GM12891 (cell line): ENCODE measurements at regions not wholly inside any gene's neighbourhood (a gene's known extent, or its start where the extent isn't known, plus 50 kb on each side); places are given as distances from the start of the nearest gene placed in this dataset.

ENCODE experiments used
- DNase-seq: peaks from one replicate; pipeline ENCODE4 v3.0.0; 2011; ENCODE audit warnings: low spot score; ENCODE audit not compliant: insufficient read length
- FAIRE-seq: peaks from 2 replicates; lab custom pipeline; 2011; peaks lifted over from hg19 to GRCh38; lab: Jason Lieb, UNC
- PAX5 ChIP-seq: IDR thresholded peaks from 2 replicates; pipeline ENCODE4 v1.6.1; 2011; ENCODE audit warnings: low read length, moderate library complexity, mild to moderate bottlenecking; ENCODE audit not compliant: insufficient read depth, severe bottlenecking
- POLR2A ChIP-seq: IDR thresholded peaks from 2 replicates; pipeline ENCODE4 v1.6.1; 2011; ENCODE audit warnings: low read depth, low read length, control low read depth
- POLR2AphosphoS5 ChIP-seq: IDR thresholded peaks from 2 replicates; pipeline ENCODE4 v1.6.1; 2011; ENCODE audit warnings: low read depth, low read length, control low read depth
- POU2F2 ChIP-seq: IDR thresholded peaks from 2 replicates; pipeline ENCODE4 v1.6.1; 2011; ENCODE audit warnings: low read depth, mild to moderate bottlenecking, control low read depth, low read length, moderate library complexity
- SPI1 ChIP-seq: IDR thresholded peaks from 2 replicates; pipeline ENCODE4 v1.6.1; 2011; ENCODE audit warnings: low read depth, low read length, control low read depth
- TAF1 ChIP-seq: IDR thresholded peaks from 2 replicates; pipeline ENCODE4 v1.6.1; 2011; ENCODE audit warnings: low read depth, low read length, control low read depth

- FAIRE-seq: no peak
- no peak for DNase-seq
- TF ChIP-seq POLR2A (no peak), POU2F2 (no peak), POLR2AphosphoS5 (no peak)
Observed at GRCh38 chr11:119889111-119889510, 160.1 kb upstream of the NECTIN1 start.

GRCh38 chr11:119888119-119888518 lies 159.1 kb upstream of the NECTIN1 start:
- FAIRE-seq: no peak
- DNase-seq: no peak
- no peak for TF ChIP-seq PAX5
- no peak for TF ChIP-seq POU2F2
- no peak for TF ChIP-seq POLR2AphosphoS5
- no peak for TF ChIP-seq SPI1
- no peak for TF ChIP-seq POLR2A
- TF ChIP-seq TAF1: no peak

- FAIRE-seq: no peak
- no peak for DNase-seq
- TF ChIP-seq POLR2A: no peak
- no peak for TF ChIP-seq SPI1
- TF ChIP-seq POLR2AphosphoS5: no peak
- no peak for TF ChIP-seq PAX5
- TF ChIP-seq TAF1: no peak
- TF ChIP-seq POU2F2: no peak
Observed at GRCh38 chr11:119886667-119887230, 157.7 kb upstream of the NECTIN1 start.

DNA sequence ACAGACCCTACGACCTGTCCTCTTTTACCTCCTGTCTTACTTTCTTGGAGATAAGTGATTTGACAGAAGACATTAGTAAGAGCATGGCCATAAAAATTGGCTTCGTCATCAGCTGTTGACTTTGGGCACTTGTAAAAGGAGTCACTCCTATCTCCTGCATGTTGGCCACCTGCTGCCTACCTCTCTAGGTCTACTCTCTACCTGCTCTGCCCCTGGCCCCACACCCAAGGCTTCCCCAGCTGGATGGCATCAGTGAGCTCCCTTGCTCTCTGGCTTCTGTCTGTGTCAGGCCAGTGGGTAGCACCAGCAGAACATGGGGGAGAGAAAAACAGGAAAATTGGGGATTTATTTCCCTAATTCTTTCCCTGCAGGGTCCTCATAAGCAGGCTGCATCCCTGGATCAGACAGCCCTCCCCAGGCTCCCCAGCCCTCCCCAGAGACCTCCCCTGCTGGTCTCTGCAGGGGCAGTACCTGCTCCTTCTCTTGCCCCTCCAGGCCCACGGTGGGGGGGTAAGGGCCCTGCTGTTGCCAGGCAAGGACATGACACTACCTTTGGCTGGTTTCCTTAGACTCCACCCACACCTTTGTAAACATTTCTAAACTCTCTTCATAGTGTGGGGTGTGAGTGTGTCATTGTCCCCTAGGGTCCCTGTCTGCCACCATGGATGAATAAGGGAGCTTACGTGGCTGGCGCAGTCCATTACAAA lies 157.0 kb upstream of the NECTIN1 start:
- no peak for FAIRE-seq
- DNase-seq: no peak
- TF ChIP-seq POLR2A: no peak
- TF ChIP-seq SPI1: no peak
- no peak for TF ChIP-seq POU2F2
- no peak for TF ChIP-seq TAF1
- TF ChIP-seq POLR2AphosphoS5: no peak
- no peak for TF ChIP-seq PAX5

- DNase-seq: no peak
- TF ChIP-seq SPI1 (no peak), POLR2AphosphoS5 (no peak), POLR2A (no peak)
- FAIRE-seq: no peak
Observed at GRCh38 chr11:119885067-119885466, 156.1 kb upstream of the NECTIN1 start.

GRCh38 chr11:119882316-119882715 lies 153.3 kb upstream of the NECTIN1 start:
- FAIRE-seq (no peak), DNase-seq (no peak)
- no peak for TF ChIP-seq POLR2A
- TF ChIP-seq SPI1: no peak
- no peak for TF ChIP-seq POLR2AphosphoS5
- TF ChIP-seq POU2F2: no peak
- no peak for TF ChIP-seq TAF1
- TF ChIP-seq PAX5: no peak

GRCh38 chr11:119880873-119881272 lies 151.9 kb upstream of the NECTIN1 start:
- DNase-seq (no peak), FAIRE-seq (no peak)
- TF ChIP-seq SPI1 (no peak), POLR2AphosphoS5 (no peak), POLR2A (no peak), PAX5 (no peak), TAF1 (no peak), POU2F2 (no peak)

DNA sequence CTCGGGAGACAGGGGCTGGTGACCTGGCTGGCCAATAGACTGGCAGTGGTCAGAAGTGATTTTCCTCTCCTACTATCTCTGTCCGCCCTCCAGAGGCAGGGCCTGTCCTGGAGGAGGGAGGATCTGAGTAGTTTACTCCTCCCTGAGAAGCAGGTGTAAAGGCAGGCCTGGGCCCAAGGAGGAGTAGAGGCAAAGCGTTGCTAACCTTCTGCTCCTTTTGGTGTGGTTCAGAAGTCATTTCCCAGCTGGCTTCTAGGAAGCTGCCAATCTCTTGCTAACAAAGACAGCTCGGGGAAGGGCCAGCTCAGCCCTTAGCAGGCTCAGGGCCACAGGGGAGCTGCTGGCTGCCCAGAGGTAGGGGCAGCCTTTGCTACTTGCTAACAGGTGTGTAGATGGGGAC lies 151.1 kb upstream of the NECTIN1 start:
- DNase-seq: no peak
- no peak for FAIRE-seq
- TF ChIP-seq TAF1 (no peak), POU2F2 (no peak), SPI1 (no peak), PAX5 (no peak), POLR2A (no peak), POLR2AphosphoS5 (no peak)

DNA sequence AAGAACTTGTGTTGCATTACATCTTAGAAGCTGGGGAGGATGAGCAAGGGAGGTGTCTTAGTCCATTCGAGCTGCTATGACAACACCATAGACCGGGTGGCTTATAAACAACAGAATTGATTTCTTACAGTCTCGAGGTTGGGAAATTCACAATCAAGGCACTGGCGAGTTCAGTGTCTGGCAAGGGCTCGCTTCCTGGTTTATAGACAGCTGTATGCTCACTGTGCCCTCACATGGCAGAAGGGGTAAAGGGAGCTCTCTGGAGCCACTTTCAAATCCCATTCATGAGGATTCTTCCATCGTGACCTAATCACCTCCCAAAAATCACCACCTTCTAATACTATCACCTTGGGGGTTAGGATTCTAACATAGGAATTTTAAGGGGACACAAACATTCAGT lies 150.0 kb upstream of the NECTIN1 start:
- DNase-seq (no peak), FAIRE-seq (no peak)

GRCh38 chr11:119876841-119877240 lies 147.8 kb upstream of the NECTIN1 start:
- TF ChIP-seq PAX5 (no peak), TAF1 (no peak), POLR2AphosphoS5 (no peak), POLR2A (no peak), SPI1 (no peak), POU2F2 (no peak)
- FAIRE-seq (no peak), DNase-seq (no peak)

More for the DNA sequence above, 150.0 kb upstream of the NECTIN1 start:
- no peak for TF ChIP-seq POLR2AphosphoS5
- TF ChIP-seq POLR2A: no peak
- no peak for TF ChIP-seq PAX5
- no peak for TF ChIP-seq SPI1
- TF ChIP-seq POU2F2: no peak
- no peak for TF ChIP-seq TAF1
